Tibial nerve (tissue), 4 donors: ENCODE measurements at regions not wholly inside any gene's neighbourhood (a gene's known extent, or its start where the extent isn't known, plus 50 kb on each side); places are given as distances from the start of the nearest gene placed in this dataset.

Source experiments
- DNase-seq, 2 donors: peaks; one replicate each; pipeline ENCODE4 v3.0.0-alpha.2; 2019; ENCODE audit warnings: low spot score in 2 of 2
- H3K27ac ChIP-seq, 4 donors: fragments of 200-600 bp; sonication (generic) in 3 of 4; one replicate each; pipeline ENCODE4 v1.5.1; 2017 to 2019; ENCODE audit warnings: mild to moderate bottlenecking in 1 of 4
- H3K27me3 ChIP-seq, 2 donors: fragments of 200-600 bp; sonication (generic) in 1 of 2; one replicate each; pipeline versions ENCODE4 v1.5.1 to v1.6.0; 2017 to 2019
- H3K36me3 ChIP-seq, 3 donors: fragments of 200-600 bp; sonication (generic); one replicate each; pipeline ENCODE4 v1.5.1; 2018 to 2019
- H3K4me1 ChIP-seq, 4 donors: fragments of 200-600 bp; sonication (generic) in 3 of 4; one replicate each; pipeline ENCODE4 v1.5.1; 2017 to 2019
- H3K4me3 ChIP-seq, 4 donors: fragments of 200-600 bp; sonication (generic) in 3 of 4; one replicate each; pipeline ENCODE4 v1.5.1; 2017 to 2019; ENCODE audit warnings: mild to moderate bottlenecking in 1 of 4, moderate library complexity in 1 of 4
- H3K9me3 ChIP-seq, 4 donors: fragments of 200-600 bp; sonication (generic) in 3 of 4; one replicate each; pipeline ENCODE4 v1.5.1; 2017 to 2019
- CTCF ChIP-seq, 5 experiments: fragments of 200-600 bp in 3 of 5; fragments of 450-650 bp in 2 of 5; sonication (generic) in 3 of 5; IDR thresholded peaks; one replicate each; pipeline ENCODE4 v1.5.1; 2016 to 2019; ENCODE audit warnings: antibody characterized with exemption in 5 of 5, mild to moderate bottlenecking in 3 of 5, moderate library complexity in 2 of 5
- EP300 ChIP-seq, 2 donors: sonication (generic); formaldehyde crosslinking; IDR thresholded peaks; one replicate each; pipeline ENCODE4 v1.6.1; 2017; ENCODE audit warnings: antibody characterized with exemption in 2 of 2, mild to moderate bottlenecking in 1 of 2
- POLR2A ChIP-seq, 2 donors: fragments of 450-650 bp; IDR thresholded peaks; one replicate each; pipeline ENCODE4 v1.6.1; 2017; ENCODE audit warnings: antibody characterized with exemption in 2 of 2, mild to moderate bottlenecking in 2 of 2, moderate library complexity in 2 of 2
- WGBS, 2 donors: methylation state at CpG; one replicate each; pipeline ENCODE4 v1.1.5; 2018; 5-methylcytosine and 5-hydroxymethylcytosine counted together

GRCh38 chr19:32232449-32232848, 113.0 kb upstream of the ZNF507 start:
- H3K4me3 ChIP-seq, result no peak overlapping the region
- H3K36me3 ChIP-seq, result no peaks in the 10 kb centered on the region
- 85 to 90% methylated on average over 8 of the region's 8 CpGs for WGBS, 2 donors
- TF ChIP-seq POLR2A (IDR thresholded peaks at IDR 0.05), result no peak
- no peak for TF ChIP-seq EP300 (IDR thresholded peaks at IDR 0.05)
- TF ChIP-seq CTCF (IDR thresholded peaks at IDR 0.05), result no peak
- no peak for DNase-seq
- H3K4me1 ChIP-seq, result no peaks in the 10 kb centered on the region
- H3K27me3 ChIP-seq, result no peaks in the 10 kb centered on the region
- no peak overlapping the region for H3K27ac ChIP-seq
- no peaks in the 10 kb centered on the region for H3K9me3 ChIP-seq

GRCh38 chr19:32233091-32233490, 112.3 kb upstream of the ZNF507 start:
- TF ChIP-seq CTCF (IDR thresholded peaks at IDR 0.05) (no peak), EP300 (IDR thresholded peaks at IDR 0.05) (no peak), POLR2A (IDR thresholded peaks at IDR 0.05) (no peak)
- Histone ChIP-seq H3K9me3 (no peaks in the 10 kb centered on the region), H3K27ac (no peak overlapping the region), H3K27me3 (no peaks in the 10 kb centered on the region), H3K4me3 (no peak overlapping the region), H3K4me1 (no peaks in the 10 kb centered on the region), H3K36me3 (no peaks in the 10 kb centered on the region)
- WGBS, 2 donors, result 50 to 52% methylated on average over 6 of the region's 6 CpGs
- no peak for DNase-seq

GRCh38 chr19:32233885-32234284, 111.5 kb upstream of the ZNF507 start:
- Histone ChIP-seq H3K27me3 (no peaks in the 10 kb centered on the region), H3K9me3 (no peaks in the 10 kb centered on the region), H3K27ac (no peak overlapping the region), H3K36me3 (no peaks in the 10 kb centered on the region), H3K4me3 (no peak overlapping the region), H3K4me1 (no peaks in the 10 kb centered on the region)
- no peak for TF ChIP-seq EP300 (IDR thresholded peaks at IDR 0.05)
- no peak for TF ChIP-seq CTCF (IDR thresholded peaks at IDR 0.05)
- TF ChIP-seq POLR2A (IDR thresholded peaks at IDR 0.05), result no peak
- no peak for DNase-seq
- WGBS, 2 donors, result 84 to 92% methylated on average over 4 of the region's 4 CpGs

GRCh38 chr19:32234663-32235217, 110.7 kb upstream of the ZNF507 start:
- Histone ChIP-seq H3K27me3 (no peaks in the 10 kb centered on the region), H3K4me1 (no peaks in the 10 kb centered on the region), H3K27ac (no peak overlapping the region), H3K4me3 (no peak overlapping the region), H3K36me3 (no peaks in the 10 kb centered on the region), H3K9me3 (no peaks in the 10 kb centered on the region)
- 64 to 70% methylated on average over 3 of the region's 3 CpGs for WGBS, 2 donors
- DNase-seq, result no peak
- no peak for TF ChIP-seq POLR2A (IDR thresholded peaks at IDR 0.05)
- no peak for TF ChIP-seq EP300 (IDR thresholded peaks at IDR 0.05)
- TF ChIP-seq CTCF (IDR thresholded peaks at IDR 0.05), result no peak

GRCh38 chr19:32238076-32238475, 107.3 kb upstream of the ZNF507 start:
- Histone ChIP-seq H3K4me3 (no peak overlapping the region), H3K27ac (no peak overlapping the region), H3K27me3 (no peaks in the 10 kb centered on the region), H3K4me1 (no peaks in the 10 kb centered on the region), H3K9me3 (no peaks in the 10 kb centered on the region), H3K36me3 (no peaks in the 10 kb centered on the region)
- no peak for DNase-seq
- whole genome bisulfite sequencing, 2 donors, result 25 to 64% methylated on average over 1 of the region's 1 CpG
- no peak for TF ChIP-seq CTCF (IDR thresholded peaks at IDR 0.05)
- TF ChIP-seq EP300 (IDR thresholded peaks at IDR 0.05), result no peak
- TF ChIP-seq POLR2A (IDR thresholded peaks at IDR 0.05), result no peak
